H1 (cell line): ENCODE measurements at regions not wholly inside any gene's neighbourhood (a gene's known extent, or its start where the extent isn't known, plus 50 kb on each side); places are given as distances from the start of the nearest gene placed in this dataset.

Experiments used
- CHD7 ChIP-seq: fragments of 300-600 bp; sonication (generic); IDR thresholded peaks from 2 replicates; pipeline ENCODE4 v1.7.1; 2012; ENCODE audit warnings: low read length, moderate library complexity, mild to moderate bottlenecking, inconsistent platforms; ENCODE audit not compliant: insufficient replicate concordance
- EGR1 ChIP-seq: IDR thresholded peaks from 2 replicates; pipeline ENCODE4 v1.6.1; 2011; ENCODE audit warnings: low read depth, low read length, borderline replicate concordance
- JUND ChIP-seq: IDR thresholded peaks from 2 replicates; pipeline ENCODE4 v1.6.1; 2011; ENCODE audit warnings: mild to moderate bottlenecking, improper control_type of control experiment, low read length
- POU5F1 ChIP-seq: IDR thresholded peaks from 2 replicates; pipeline ENCODE4 v1.6.1; 2011; ENCODE audit warnings: low read depth, mild to moderate bottlenecking, low read length, moderate library complexity
- SP4 ChIP-seq: IDR thresholded peaks from 2 replicates; pipeline ENCODE4 v1.6.1; 2012; ENCODE audit warnings: low read length, inconsistent platforms
- SRF ChIP-seq: IDR thresholded peaks from 2 replicates; pipeline ENCODE4 v1.6.1; 2011; ENCODE audit warnings: mild to moderate bottlenecking, low read depth, low read length, moderate library complexity

GRCh38 chr19:28546148-28546685 is 666.7 kb downstream of the UQCRFS1 start (continued):
- TF ChIP-seq POU5F1 (no peak), CHD7 (no peak), EGR1 (no peak), SP4 (no peak), SRF (no peak), JUND (no peak)
- TF ChIP-seq, all 59 proteins: peak for 0
